NCI-H2196 (cell line): ENCODE measurements at regions not wholly inside any gene's neighbourhood (a gene's known extent, or its start where the extent isn't known, plus 50 kb on each side); places are given as distances from the start of the nearest gene placed in this dataset.

ENCODE experiments used
- DNase-seq: peaks from one replicate; lab custom pipeline; 2025; ENCODE audit not compliant: unreplicated experiment; lab: John Stamatoyannopoulos, UW

DNA sequence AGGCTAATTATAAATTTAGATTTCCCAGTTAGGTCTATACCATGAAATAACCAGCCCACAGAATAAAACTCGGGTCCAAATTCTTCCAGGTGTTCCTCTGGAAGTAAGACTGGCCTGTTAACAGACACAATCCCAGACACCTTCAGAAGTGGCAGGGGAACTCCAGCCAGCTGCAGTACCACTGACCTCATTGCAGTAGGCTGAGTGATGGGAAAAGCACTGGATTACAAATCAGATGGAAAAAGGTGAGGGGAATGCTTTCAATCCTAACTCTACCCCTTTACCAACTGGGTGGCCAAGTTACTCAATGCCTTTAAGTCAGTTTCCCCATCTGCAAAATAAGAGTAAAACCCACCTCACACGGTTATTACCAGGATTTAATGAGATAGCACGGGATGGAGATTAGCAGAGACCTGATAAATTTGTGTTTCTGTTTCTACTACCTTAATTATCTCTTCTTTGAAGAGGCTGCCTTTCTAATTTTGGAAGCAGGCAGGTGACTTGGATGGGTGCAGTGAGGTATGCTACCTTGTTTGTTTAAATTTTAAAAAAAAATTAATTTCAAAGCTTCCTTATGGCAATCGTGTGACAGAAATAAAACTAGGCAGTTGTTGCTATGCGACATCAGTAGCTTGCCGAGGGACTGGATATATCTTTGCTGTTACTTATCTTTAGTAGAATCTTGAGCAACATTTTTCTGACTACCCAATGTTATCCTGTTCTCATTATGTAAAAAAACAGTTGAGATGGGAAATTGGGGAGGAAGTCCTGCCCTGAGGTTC, 167.3 kb upstream of the GRIN2B start:
- DNase-seq, result no peak

DNA sequence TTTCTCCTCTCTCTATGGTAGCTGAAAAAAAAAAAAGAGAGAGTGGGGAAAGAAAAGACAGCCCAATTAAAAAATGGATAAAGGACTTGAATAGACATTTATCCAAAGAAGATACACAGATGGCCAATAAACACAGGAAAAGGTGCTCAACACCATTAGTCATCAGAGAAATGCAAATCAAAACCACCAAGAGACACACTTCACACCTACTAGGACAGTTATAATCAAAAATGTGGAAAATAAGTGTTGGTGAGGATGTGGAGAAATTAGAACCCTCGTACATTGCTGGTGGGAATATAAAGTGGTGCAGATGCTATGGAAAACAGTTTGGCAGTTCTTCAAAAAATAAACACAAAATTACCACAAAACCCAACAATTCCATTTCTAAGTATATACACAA, 172.4 kb upstream of the GRIN2B start:
- DNase-seq, result no peak

DNA sequence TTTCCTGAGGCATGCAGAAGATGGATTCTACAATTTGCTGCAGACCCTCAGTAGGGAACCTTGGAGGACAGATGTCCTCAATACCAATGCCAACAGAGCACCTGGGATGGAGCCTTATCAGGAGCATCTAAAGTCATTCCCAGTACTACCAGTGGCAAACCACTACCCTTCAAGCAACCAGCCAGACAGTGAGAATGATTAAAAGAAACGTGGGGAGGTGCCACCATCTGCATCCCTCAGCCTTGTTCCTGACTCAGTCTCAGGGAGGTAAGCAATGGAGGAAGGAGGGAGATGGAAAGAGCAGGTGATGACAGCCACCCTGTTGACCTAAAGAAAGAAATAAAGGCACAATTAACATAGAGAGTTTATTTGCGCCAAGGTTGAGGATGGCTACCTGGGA, 175.2 kb upstream of the GRIN2B start:
- DNase-seq, result no peak

GRCh38 chr12:14157088-14157747, 175.8 kb upstream of the GRIN2B start:
- DNase-seq, result no peak

DNA sequence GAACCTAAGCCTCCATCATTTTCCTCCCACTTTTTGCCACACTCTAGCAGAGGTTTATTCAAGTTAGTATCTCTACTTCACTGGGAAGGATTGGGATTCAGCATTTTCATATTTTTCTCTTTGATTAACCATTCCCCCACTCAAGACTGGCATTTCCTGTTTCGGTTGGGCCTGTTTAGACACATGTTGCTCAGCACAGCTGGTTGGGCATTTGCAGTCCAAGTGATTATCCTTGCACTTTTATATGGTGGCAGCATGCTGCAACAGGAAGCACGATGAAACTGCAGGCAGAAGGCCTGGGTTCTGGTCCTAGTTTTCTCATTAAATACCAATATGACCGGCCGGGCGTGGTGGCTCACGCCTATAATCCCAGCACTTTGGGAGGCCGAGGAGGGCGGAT, 182.9 kb upstream of the GRIN2B start:
- DNase-seq, result no peak

DNA sequence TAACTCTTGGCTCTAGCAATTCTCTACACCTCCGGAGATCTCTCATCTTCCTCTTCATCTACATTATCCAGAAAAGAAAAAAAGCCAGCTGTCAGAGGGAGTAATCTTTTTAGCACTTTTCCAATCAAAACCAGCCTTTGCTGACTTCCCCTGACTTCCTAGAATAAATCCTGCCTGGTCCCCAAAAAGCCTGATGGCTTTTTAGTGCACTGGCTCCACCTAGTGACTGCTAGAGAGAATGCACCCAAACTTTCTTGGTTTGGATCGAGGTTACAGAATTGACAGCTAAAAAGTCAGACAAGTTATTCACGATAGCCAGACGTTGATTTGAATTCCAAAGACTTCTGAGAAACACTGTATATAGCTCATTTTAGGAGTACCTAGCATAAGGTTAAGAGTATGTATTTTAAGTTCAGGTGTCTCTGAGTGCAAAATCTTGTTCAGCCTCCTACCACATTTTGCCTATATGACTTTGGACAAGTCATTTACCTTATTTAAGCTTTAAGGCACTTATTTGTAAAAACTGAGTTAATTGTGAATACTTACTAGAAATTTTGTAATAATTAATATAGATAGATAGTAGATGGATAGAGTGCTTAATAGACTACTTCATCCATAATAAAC, 185.7 kb upstream of the GRIN2B start:
- DNase-seq, result peak; percentile 14

DNA sequence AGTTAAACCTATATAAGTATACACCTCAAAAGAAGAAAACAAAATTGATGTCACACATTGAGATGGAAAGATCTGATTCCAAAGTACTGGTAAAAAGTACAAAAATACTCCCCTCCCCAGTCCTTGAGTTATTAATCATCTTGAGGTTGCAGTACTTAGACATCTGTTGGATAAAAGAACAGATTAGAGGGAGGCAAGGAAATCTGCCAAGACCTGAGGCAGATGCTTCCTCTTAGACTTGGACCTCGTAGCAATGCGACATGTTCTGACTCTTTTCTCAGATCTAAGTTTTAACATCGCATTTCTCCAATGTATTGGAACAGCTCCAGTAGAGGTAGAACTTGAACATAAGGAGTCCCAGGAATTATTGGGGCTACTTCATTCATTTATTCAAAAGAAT, 187.9 kb upstream of the GRIN2B start:
- no peak for DNase-seq

- DNase-seq, result no peak
Observed at GRCh38 chr12:14171106-14171505, 189.7 kb upstream of the GRIN2B start.

GRCh38 chr12:14175206-14175605, 190.3 kb upstream of the ATF7IP start:
- no peak for DNase-seq

GRCh38 chr12:14185427-14186192, 179.9 kb upstream of the ATF7IP start:
- DNase-seq, result peak; percentile 34

- no peak for DNase-seq
Observed at GRCh38 chr12:14186193-14186502, 179.3 kb upstream of the ATF7IP start.

DNA sequence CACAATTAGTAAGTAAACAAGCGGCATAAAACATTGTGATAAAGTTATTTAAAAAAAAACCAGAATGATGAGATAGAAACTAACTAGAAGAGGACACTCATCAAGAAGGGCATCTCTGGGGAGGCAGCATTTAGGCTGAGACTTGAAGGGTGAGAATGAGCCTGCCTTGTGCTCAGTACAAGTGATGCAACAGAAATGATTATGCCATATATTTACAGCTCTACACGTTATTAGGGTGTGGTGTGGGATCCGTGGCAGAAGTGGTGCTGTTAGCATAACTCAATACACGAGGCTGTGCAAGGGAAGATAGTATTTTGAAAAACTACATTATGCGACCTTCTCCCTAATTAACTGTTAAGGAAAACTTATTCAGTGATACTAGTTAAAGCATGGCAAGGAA, 178.5 kb upstream of the ATF7IP start:
- no peak for DNase-seq

DNA sequence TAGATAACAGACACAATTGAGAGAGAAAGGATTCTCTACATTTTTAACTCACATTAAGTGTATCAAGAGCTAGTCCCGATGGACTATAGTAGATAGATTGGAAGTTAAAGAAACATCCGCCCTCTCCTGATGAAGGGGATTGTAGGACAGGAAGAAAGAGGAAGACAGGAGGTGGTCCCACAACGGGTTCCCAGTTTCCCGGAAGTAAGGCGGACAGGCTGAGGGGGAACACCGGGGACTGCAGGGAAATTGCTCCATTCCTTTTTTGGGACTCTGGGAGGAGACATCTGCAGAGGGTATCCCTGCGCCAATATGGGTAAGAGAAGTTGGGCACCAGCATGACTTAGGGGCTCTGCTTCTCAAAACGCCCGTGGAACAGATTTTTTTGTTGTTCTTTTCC, 177.5 kb upstream of the ATF7IP start:
- no peak for DNase-seq

DNA sequence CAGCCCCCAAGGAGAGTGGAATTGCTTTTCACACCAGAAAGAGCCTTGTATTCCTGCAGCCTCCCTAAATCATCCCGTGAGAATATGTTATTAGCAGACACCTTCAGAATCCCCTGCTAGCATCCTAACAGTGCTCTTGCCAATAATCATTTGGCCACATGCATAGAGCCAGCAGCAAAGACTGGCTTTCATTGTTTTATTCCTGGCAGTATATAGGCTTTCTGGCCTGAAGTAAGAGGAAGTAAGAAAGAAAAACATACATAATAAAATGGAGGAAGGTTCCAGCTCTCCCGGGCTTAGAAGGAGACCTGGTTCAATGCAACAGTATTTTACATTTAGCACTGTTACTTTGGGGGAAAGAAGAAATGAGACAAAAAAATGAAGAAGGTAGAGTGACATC, 176.7 kb upstream of the ATF7IP start:
- no peak for DNase-seq

GRCh38 chr12:14190694-14191093, 174.8 kb upstream of the ATF7IP start:
- no peak for DNase-seq

DNA sequence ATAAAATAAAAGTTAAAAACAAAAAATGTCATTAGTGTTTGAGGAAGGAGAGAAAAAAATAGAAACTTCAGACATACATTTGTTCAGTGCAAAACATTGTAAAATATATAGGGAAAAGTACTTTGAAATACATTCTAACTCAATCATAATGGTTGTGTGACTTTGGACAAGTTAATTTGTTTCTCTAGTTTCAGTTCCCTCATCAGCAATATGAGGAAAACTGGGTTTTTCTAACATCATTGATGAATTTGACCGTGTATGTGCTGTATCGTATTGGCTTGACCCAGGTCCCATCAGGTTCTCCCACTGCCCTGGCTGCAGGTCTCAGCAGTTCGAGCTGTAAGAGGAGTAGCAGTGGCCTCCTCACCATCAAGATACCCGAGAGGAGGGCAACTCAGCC, 173.9 kb upstream of the ATF7IP start:
- DNase-seq, result no peak

- no peak for DNase-seq
Observed at GRCh38 chr12:14193639-14194038, 171.8 kb upstream of the ATF7IP start.

- DNase-seq, result no peak
Observed at GRCh38 chr12:14194572-14194971, 170.9 kb upstream of the ATF7IP start.

DNA sequence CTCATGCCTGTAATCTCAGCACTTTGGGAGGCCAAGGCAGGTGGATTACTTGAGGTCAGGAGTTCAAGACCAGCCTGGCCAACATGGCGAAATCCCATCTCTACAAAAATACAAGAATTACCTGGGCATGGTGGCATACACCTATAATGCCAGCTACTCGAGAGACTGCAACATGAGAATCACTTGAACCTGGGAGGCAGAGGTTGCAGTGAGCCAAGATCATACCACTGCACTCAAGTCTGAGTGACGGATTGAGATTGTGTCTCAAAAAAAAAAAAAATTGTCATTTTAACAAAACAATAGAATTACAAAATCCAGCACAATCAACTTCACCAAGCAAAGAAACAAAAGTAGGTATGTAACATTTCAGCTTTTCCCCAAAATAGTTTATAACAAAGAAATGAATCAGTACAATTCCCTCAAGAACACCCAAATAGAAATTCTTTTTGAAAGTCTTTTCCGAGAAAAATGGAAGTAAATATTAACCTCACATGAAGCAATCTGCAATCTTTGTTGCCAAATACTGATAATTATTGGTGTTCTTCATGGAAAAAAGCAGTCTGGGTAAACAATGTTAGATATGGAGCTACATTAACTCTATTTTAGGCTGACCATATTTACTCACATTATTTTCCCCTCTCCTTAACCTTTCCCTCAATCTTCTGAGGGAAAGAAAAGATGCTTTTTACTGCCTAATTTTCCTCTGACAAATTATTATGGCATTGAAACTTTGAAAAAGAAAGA, 165.9 kb upstream of the ATF7IP start:
- DNase-seq, result no peak

GRCh38 chr12:14200598-14200997, 164.9 kb upstream of the ATF7IP start:
- DNase-seq, result no peak

DNA sequence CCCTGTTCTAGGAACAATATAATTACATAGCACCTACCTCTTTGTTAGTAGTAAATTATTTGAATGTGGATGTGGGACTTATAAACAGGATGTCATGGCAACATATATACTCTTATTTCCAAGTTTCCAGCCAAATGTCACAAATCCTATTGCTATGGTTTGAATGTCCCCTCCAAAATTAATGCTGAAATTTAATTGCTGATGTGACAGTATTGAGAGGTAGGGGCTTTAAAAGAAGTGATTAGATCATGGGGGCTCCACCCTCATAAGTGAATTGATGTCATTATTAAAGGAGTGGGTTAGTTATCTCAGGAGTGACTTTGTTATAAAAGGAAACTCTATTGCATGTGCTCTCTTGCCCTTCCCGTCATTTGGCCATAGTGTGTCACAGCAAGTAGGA, 164.2 kb upstream of the ATF7IP start:
- no peak for DNase-seq
